ENCODE measurements at regions not wholly inside any gene's neighbourhood (a gene's known extent, or its start where the extent isn't known, plus 50 kb on each side); places are given as distances from the start of the nearest gene placed in this dataset.

- no peaks in the 10 kb centered on the region for H3K36me3 Mint-ChIP-seq
- intact Hi-C loops (cut with micrococcal nuclease), result no loop called here
- H3K9me3 Mint-ChIP-seq, result no peaks in the 10 kb centered on the region
- H3K4me1 Mint-ChIP-seq, result no peaks in the 10 kb centered on the region
- Histone ChIP-seq H3K4me1 (ENCODE audit: control insufficient read depth, insufficient read depth, low read length) (no peaks in the 10 kb centered on the region), H3K27ac (ENCODE audit: low read length) (no peak overlapping the region), H3K9me3 (ENCODE audit: control insufficient read depth, insufficient read depth, low read length) (no peaks in the 10 kb centered on the region), H3K27me3 (ENCODE audit: control insufficient read depth, insufficient read depth, low read length) (no peaks in the 10 kb centered on the region), H3K36me3 (ENCODE audit: control insufficient read depth, insufficient read depth, low read length) (no peaks in the 10 kb centered on the region), H3K4me3 (ENCODE audit: low read length) (no peak overlapping the region)
- H3K27me3 Mint-ChIP-seq (ENCODE audit: low read depth in 2 of 2), result no peaks in the 10 kb centered on the region
- TF ChIP-seq CTCF (IDR thresholded peaks at IDR 0.05), result no peak
- no peak overlapping the region for H3K27ac Mint-ChIP-seq
- ATAC-seq (no peak), DNase-seq (no peak)
- H3K4me3 Mint-ChIP-seq, result no peak overlapping the region
- WGBS (ENCODE audit: insufficient coverage), result 75% methylated on average over 6 of the region's 6 CpGs
Measured at GRCh38 chr1:63012339-63012738, 228.4 kb downstream of the ATG4C start.

- DNase-seq (no peak), ATAC-seq (no peak)
- 100% methylated on average over 1 of the region's 2 CpGs for WGBS (ENCODE audit: insufficient coverage)
- no peak overlapping the region for H3K27ac ChIP-seq (ENCODE audit: low read length)
- Mint-ChIP-seq H3K36me3 (no peaks in the 10 kb centered on the region), H3K27me3 (ENCODE audit: low read depth in 2 of 2) (peaks cover 0 to 6% of the 10 kb centered on the region in 2 donors), H3K27ac (no peak overlapping the region), H3K4me1 (no peaks in the 10 kb centered on the region), H3K4me3 (no peak overlapping the region), H3K9me3 (no peaks in the 10 kb centered on the region)
- intact Hi-C loops (cut with micrococcal nuclease), result no loop called here
- no peaks in the 10 kb centered on the region for H3K27me3 ChIP-seq (ENCODE audit: control insufficient read depth, insufficient read depth, low read length)
- H3K36me3 ChIP-seq (ENCODE audit: control insufficient read depth, insufficient read depth, low read length), result no peaks in the 10 kb centered on the region
- TF ChIP-seq CTCF (IDR thresholded peaks at IDR 0.05), result no peak
- H3K4me3 ChIP-seq (ENCODE audit: low read length), result no peak overlapping the region
- no peaks in the 10 kb centered on the region for H3K4me1 ChIP-seq (ENCODE audit: control insufficient read depth, insufficient read depth, low read length)
- H3K9me3 ChIP-seq (ENCODE audit: control insufficient read depth, insufficient read depth, low read length), result no peaks in the 10 kb centered on the region
Measured at GRCh38 chr1:63014267-63014666, 230.3 kb downstream of the ATG4C start.

- H3K4me3 Mint-ChIP-seq, result no peak overlapping the region
- no peaks in the 10 kb centered on the region for H3K4me1 ChIP-seq (ENCODE audit: control insufficient read depth, insufficient read depth, low read length)
- H3K27me3 ChIP-seq (ENCODE audit: control insufficient read depth, insufficient read depth, low read length), result no peaks in the 10 kb centered on the region
- no peaks in the 10 kb centered on the region for H3K4me1 Mint-ChIP-seq
- DNase-seq, result no peak
- no peak overlapping the region for H3K27ac ChIP-seq (ENCODE audit: low read length)
- intact Hi-C loops (cut with micrococcal nuclease), result no loop called here
- no peak overlapping the region for H3K27ac Mint-ChIP-seq
- H3K36me3 Mint-ChIP-seq, result no peaks in the 10 kb centered on the region
- peaks cover 0 to 4% of the 10 kb centered on the region in 2 donors for H3K9me3 Mint-ChIP-seq
- peaks cover 7 to 11% of the 10 kb centered on the region in 2 donors for H3K27me3 Mint-ChIP-seq (ENCODE audit: low read depth in 2 of 2)
- WGBS (ENCODE audit: insufficient coverage), result no CpG with 5 or more reads among the region's 2 CpGs
- no peaks in the 10 kb centered on the region for H3K9me3 ChIP-seq (ENCODE audit: control insufficient read depth, insufficient read depth, low read length)
- TF ChIP-seq CTCF (IDR thresholded peaks at IDR 0.05), result no peak
- no peaks in the 10 kb centered on the region for H3K36me3 ChIP-seq (ENCODE audit: control insufficient read depth, insufficient read depth, low read length)
- no peak for ATAC-seq
- H3K4me3 ChIP-seq (ENCODE audit: low read length), result no peak overlapping the region
Measured at GRCh38 chr1:63022319-63022718, 238.4 kb downstream of the ATG4C start.

GRCh38 chr1:63023171-63023570 lies 239.2 kb downstream of the ATG4C start:
- DNase-seq (no peak), ATAC-seq (no peak)
- Mint-ChIP-seq H3K36me3 (no peaks in the 10 kb centered on the region), H3K4me1 (no peaks in the 10 kb centered on the region), H3K27me3 (ENCODE audit: low read depth in 2 of 2) (peaks cover 7 to 11% of the 10 kb centered on the region in 2 donors), H3K4me3 (no peak overlapping the region), H3K27ac (no peak overlapping the region), H3K9me3 (peaks cover 0 to 4% of the 10 kb centered on the region in 2 donors)
- no peaks in the 10 kb centered on the region for H3K4me1 ChIP-seq (ENCODE audit: control insufficient read depth, insufficient read depth, low read length)
- TF ChIP-seq CTCF (IDR thresholded peaks at IDR 0.05), result no peak
- no peaks in the 10 kb centered on the region for H3K36me3 ChIP-seq (ENCODE audit: control insufficient read depth, insufficient read depth, low read length)
- no peak overlapping the region for H3K27ac ChIP-seq (ENCODE audit: low read length)
- H3K9me3 ChIP-seq (ENCODE audit: control insufficient read depth, insufficient read depth, low read length), result no peaks in the 10 kb centered on the region
- WGBS (ENCODE audit: insufficient coverage), result 91% methylated on average over 7 of the region's 7 CpGs
- H3K4me3 ChIP-seq (ENCODE audit: low read length), result no peak overlapping the region
- intact Hi-C loops (cut with micrococcal nuclease), result no loop called here
- no peaks in the 10 kb centered on the region for H3K27me3 ChIP-seq (ENCODE audit: control insufficient read depth, insufficient read depth, low read length)

Data from natural killer cell (primary cell).